Liver (tissue), 8 donors: ENCODE measurements at regions not wholly inside any gene's neighbourhood (a gene's known extent, or its start where the extent isn't known, plus 50 kb on each side); places are given as distances from the start of the nearest gene placed in this dataset.

ENCODE experiments used
- DNase-seq: peaks from one replicate; pipeline ENCODE4 v3.0.0-alpha.2; 2017; ENCODE audit warnings: low spot score
- H3K27ac ChIP-seq, 2 donors: one replicate each; pipeline ENCODE4 v1.7.0; 2013; ENCODE audit warnings: inconsistent platforms in 2 of 2, low read length in 2 of 2, control low read depth in 1 of 2, low read depth in 1 of 2, mild to moderate bottlenecking in 1 of 2
- H3K27me3 ChIP-seq, 4 donors: one replicate each; pipeline versions ENCODE4 v1.6.1 to v1.7.0; 2013; ENCODE audit warnings: low read length in 3 of 4, inconsistent platforms in 1 of 4, mild to moderate bottlenecking in 1 of 4, moderate library complexity in 1 of 4; ENCODE audit not compliant: control insufficient read depth in 4 of 4, insufficient read depth in 4 of 4
- H3K36me3 ChIP-seq, 4 donors: one replicate each; pipeline versions ENCODE4 v1.6.1 to v1.7.0; 2013; ENCODE audit warnings: low read length in 3 of 4, mild to moderate bottlenecking in 3 of 4, low read depth in 1 of 4, moderate library complexity in 1 of 4; ENCODE audit not compliant: control insufficient read depth in 4 of 4, insufficient read depth in 3 of 4
- H3K4me1 ChIP-seq, 4 donors: one replicate each; pipeline versions ENCODE4 v1.6.1 to v1.7.0; 2013; ENCODE audit warnings: low read length in 3 of 4, mild to moderate bottlenecking in 3 of 4, moderate library complexity in 1 of 4; ENCODE audit not compliant: control insufficient read depth in 4 of 4, insufficient read depth in 4 of 4
- H3K4me3 ChIP-seq, 3 donors: one replicate each; pipeline versions ENCODE4 v1.6.1 to v1.7.0; 2013; ENCODE audit warnings: low read length in 3 of 3, control low read depth in 1 of 3, low read depth in 1 of 3, mild to moderate bottlenecking in 1 of 3
- H3K9ac ChIP-seq, 2 donors: one replicate each; pipeline ENCODE4 v1.7.0; 2013; ENCODE audit warnings: low read length in 2 of 2, mild to moderate bottlenecking in 2 of 2, moderate library complexity in 2 of 2, control low read depth in 1 of 2, low read depth in 1 of 2
- H3K9me3 ChIP-seq, 4 donors: one replicate each; pipeline versions ENCODE4 v1.6.1 to v1.7.0; 2013; ENCODE audit warnings: low read length in 3 of 4; ENCODE audit not compliant: control insufficient read depth in 4 of 4
- ATF3 ChIP-seq: IDR thresholded peaks from 2 replicates; pipeline ENCODE4 v1.6.1; 2016; ENCODE audit warnings: antibody characterized with exemption
- CTCF ChIP-seq: fragments of 150-350 bp; IDR thresholded peaks from 2 replicates; pipeline ENCODE4 v1.5.1; 2017; ENCODE audit warnings: improper control_type of control experiment, low read depth, low read length; ENCODE audit not compliant: missing input control
- EGR1 ChIP-seq, 2 donors: IDR thresholded peaks; 2 replicates each; pipeline ENCODE4 v1.6.1; 2016 to 2018; ENCODE audit warnings: antibody characterized with exemption in 2 of 2, low read depth in 2 of 2
- FOXA1 ChIP-seq: IDR thresholded peaks from 2 replicates; pipeline ENCODE4 v1.6.1; 2016; ENCODE audit warnings: antibody characterized with exemption
- FOXA2 ChIP-seq: IDR thresholded peaks from 2 replicates; pipeline ENCODE4 v1.6.1; 2016; ENCODE audit warnings: antibody characterized with exemption
- GABPA ChIP-seq, 2 donors: IDR thresholded peaks in 1 of 2; conservative IDR thresholded peaks in 1 of 2; 2 replicates each; pipeline ENCODE4 v1.6.1; 2016; ENCODE audit warnings: antibody characterized with exemption in 2 of 2, mild to moderate bottlenecking in 1 of 2, moderate library complexity in 1 of 2
- HNF4A ChIP-seq, 2 donors: conservative IDR thresholded peaks; 2 replicates each; pipeline ENCODE4 v1.6.1; 2016; ENCODE audit warnings: antibody characterized with exemption in 2 of 2, mild to moderate bottlenecking in 2 of 2
- HNF4G ChIP-seq: IDR thresholded peaks from 2 replicates; pipeline ENCODE4 v1.6.1; 2016; ENCODE audit warnings: antibody characterized with exemption
- JUND ChIP-seq, 2 donors: IDR thresholded peaks; 2 replicates each; pipeline ENCODE4 v1.6.1; 2016; ENCODE audit warnings: antibody characterized with exemption in 2 of 2
- NR2F2 ChIP-seq: IDR thresholded peaks from 2 replicates; pipeline ENCODE4 v1.6.1; 2016; ENCODE audit warnings: antibody characterized with exemption
- RAD21 ChIP-seq, 2 donors: IDR thresholded peaks; 2 replicates each; pipeline ENCODE4 v1.6.1; 2016; ENCODE audit warnings: antibody characterized with exemption in 2 of 2, mild to moderate bottlenecking in 2 of 2
- REST ChIP-seq: IDR thresholded peaks from 2 replicates; pipeline ENCODE4 v1.6.1; 2016; ENCODE audit warnings: antibody characterized with exemption, mild to moderate bottlenecking
- RXRA ChIP-seq, 2 donors: IDR thresholded peaks; 2 replicates each; pipeline ENCODE4 v1.6.1; 2017 to 2018; ENCODE audit warnings: antibody characterized with exemption in 2 of 2, mild to moderate bottlenecking in 1 of 2
- SP1 ChIP-seq: IDR thresholded peaks from 2 replicates; pipeline ENCODE4 v1.6.1; 2018; ENCODE audit warnings: antibody characterized with exemption, mild to moderate bottlenecking
- TAF1 ChIP-seq: conservative IDR thresholded peaks from 2 replicates; pipeline ENCODE4 v1.6.1; 2016; ENCODE audit warnings: antibody characterized with exemption, mild to moderate bottlenecking
- YY1 ChIP-seq: IDR thresholded peaks from 2 replicates; pipeline ENCODE4 v1.6.1; 2016; ENCODE audit warnings: antibody characterized with exemption, mild to moderate bottlenecking
- ZBTB33 ChIP-seq: IDR thresholded peaks from 2 replicates; pipeline ENCODE4 v1.6.1; 2016; ENCODE audit warnings: antibody characterized with exemption
- WGBS: extraction: QIAGEN DNeasy Blood & Tissue Kit; methylation state at CpG from one replicate; pipeline ENCODE4 v1.1.7; 2013; 5-methylcytosine and 5-hydroxymethylcytosine counted together
- TF ChIP-seq, protein P1 (sequence below): IDR thresholded peaks from 2 replicates; pipeline ENCODE4 v1.6.1; 2016; ENCODE audit warnings: antibody characterized with exemption
- donor health status: healthy.
- donor health status: healthy.
- donor health status: healthy.
- donor health status: healthy.
- donor health status: healthy.

- Histone ChIP-seq H3K36me3 (no peaks in the 10 kb centered on the region), H3K4me1 (no peaks in the 10 kb centered on the region), H3K4me3 (no peak overlapping the region), H3K9ac (no peak overlapping the region), H3K27ac (no peak overlapping the region), H3K27me3 (no peaks in the 10 kb centered on the region), H3K9me3 (no peaks in the 10 kb centered on the region)
- no peak for DNase-seq
- 95% methylated on average over 2 of the region's 2 CpGs for WGBS
- TF ChIP-seq GABPA (IDR thresholded peaks at IDR 0.05 in 1 of 2, conservative IDR thresholded peaks at IDR 0.05 in 1 of 2), result no peak
- TF ChIP-seq RXRA (IDR thresholded peaks at IDR 0.05), result no peak
- no peak for TF ChIP-seq SP1
- no peak for TF ChIP-seq RAD21 (IDR thresholded peaks at IDR 0.05)
- TF ChIP-seq FOXA1, result no peak
- TF ChIP-seq ZBTB33, result no peak
Measured at GRCh38 chr5:93921001-93921400, 179.6 kb upstream of the POU5F2 start.

DNA sequence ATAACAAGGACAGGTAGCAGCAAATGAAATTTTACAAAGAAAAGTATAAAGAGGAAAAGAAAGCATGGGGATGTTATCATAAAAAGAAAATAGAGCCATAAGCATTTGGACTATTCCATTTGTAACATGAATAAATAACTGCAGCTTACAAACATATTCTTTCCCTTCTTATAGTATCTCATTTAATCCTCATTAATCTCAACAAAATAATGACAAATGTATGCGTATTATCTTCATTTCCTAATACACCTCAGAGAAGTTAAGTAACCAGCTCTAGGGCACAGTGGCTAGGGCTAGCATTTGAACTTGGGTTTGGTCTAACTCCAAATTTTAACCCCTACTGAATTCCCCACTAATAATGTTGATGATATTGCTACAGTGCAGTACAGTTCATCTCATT lies 175.5 kb upstream of the POU5F2 start:
- no peaks in the 10 kb centered on the region for H3K4me1 ChIP-seq

More for the DNA sequence above, 175.5 kb upstream of the POU5F2 start:
- WGBS, result 95% methylated on average over 1 of the region's 1 CpG
- no peak for DNase-seq
- H3K27me3 ChIP-seq, result no peaks in the 10 kb centered on the region
- H3K27ac ChIP-seq, result no peak overlapping the region
- no peaks in the 10 kb centered on the region for H3K36me3 ChIP-seq
- no peaks in the 10 kb centered on the region for H3K9me3 ChIP-seq
- no peak overlapping the region for H3K9ac ChIP-seq
- H3K4me3 ChIP-seq, result no peak overlapping the region
- TF ChIP-seq GABPA (IDR thresholded peaks at IDR 0.05 in 1 of 2, conservative IDR thresholded peaks at IDR 0.05 in 1 of 2) (no peak), FOXA2 (no peak), RXRA (IDR thresholded peaks at IDR 0.05) (no peak), REST (no peak), ATF3 (no peak), YY1 (no peak), RAD21 (IDR thresholded peaks at IDR 0.05) (no peak), FOXA1 (no peak), ZBTB33 (no peak), HNF4A (conservative IDR thresholded peaks at IDR 0.05) (no peak), HNF4G (no peak), NR2F2 (no peak), JUND (IDR thresholded peaks at IDR 0.05) (no peak), CTCF (no peak), EGR1 (IDR thresholded peaks at IDR 0.05; ENCODE audit: low read depth in 2 of 2) (no peak), TAF1 (no peak), SP1 (no peak)
- TF ChIP-seq, protein P1, sequence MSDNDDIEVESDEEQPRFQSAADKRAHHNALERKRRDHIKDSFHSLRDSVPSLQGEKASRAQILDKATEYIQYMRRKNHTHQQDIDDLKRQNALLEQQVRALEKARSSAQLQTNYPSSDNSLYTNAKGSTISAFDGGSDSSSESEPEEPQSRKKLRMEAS, result no peak
